ENCODE measurements at regions not wholly inside any gene's neighbourhood (a gene's known extent, or its start where the extent isn't known, plus 50 kb on each side); places are given as distances from the start of the nearest gene placed in this dataset.

DNA sequence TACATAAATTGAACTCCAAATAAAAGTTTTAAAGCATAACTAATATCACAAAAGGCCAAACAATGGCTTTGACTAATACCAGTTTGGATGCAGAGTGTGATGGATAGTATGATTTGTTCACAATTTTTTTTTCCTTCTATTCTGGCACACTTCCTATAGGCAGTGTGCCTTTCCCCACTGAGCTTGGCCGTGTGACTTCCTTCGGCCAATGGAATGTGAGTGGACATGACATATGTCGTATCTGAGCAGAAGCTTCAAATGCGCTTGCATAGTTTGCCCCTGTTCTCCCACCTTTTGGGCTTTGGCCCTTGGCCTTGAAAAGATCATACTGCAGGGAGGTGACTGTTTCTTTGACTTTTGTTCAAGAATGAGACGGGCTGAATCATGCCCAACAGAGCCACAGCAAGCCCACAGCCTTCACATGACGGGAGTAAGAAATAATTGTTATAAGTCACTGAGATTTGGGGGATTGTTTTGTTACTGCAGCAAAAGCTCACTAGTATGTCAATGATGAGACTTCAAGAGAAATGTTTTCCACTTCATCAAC lies 279.9 kb upstream of the NEBL start:
- no peaks in the 10 kb centered on the region for H4K20me1 ChIP-seq (ENCODE audit: insufficient read depth)
- peaks cover 4% of the 10 kb centered on the region for H3K27me3 ChIP-seq (ENCODE audit: insufficient read depth, low read depth, low read length)
- H3K4me3 ChIP-seq (ENCODE audit: low read length), result no peak overlapping the region
- no peak overlapping the region for H3K27ac ChIP-seq (ENCODE audit: low read length)
- no peaks in the 10 kb centered on the region for H3F3A ChIP-seq (ENCODE audit: insufficient read depth, low read length, poor library complexity, severe bottlenecking)
- no peaks in the 10 kb centered on the region for H3K9me2 ChIP-seq (ENCODE audit: insufficient read depth, low read length)
- no peaks in the 10 kb centered on the region for H3K36me3 ChIP-seq (ENCODE audit: insufficient read depth, low read length)
- TF ChIP-seq EZH2 (IDR thresholded peaks at IDR 0.05; ENCODE audit: borderline replicate concordance, insufficient read depth, low read length, poor library complexity, severe bottlenecking) (no peak), EP300 (conservative IDR thresholded peaks at IDR 0.05; ENCODE audit: poor library complexity, severe bottlenecking) (no peak), POLR2AphosphoS5 (IDR thresholded peaks at IDR 0.05) (no peak), SMC3 (conservative IDR thresholded peaks at IDR 0.05; ENCODE audit: poor library complexity) (no peak), MXI1 (conservative IDR thresholded peaks at IDR 0.05; ENCODE audit: poor library complexity, severe bottlenecking) (no peak), TAF1 (IDR thresholded peaks at IDR 0.05; ENCODE audit: low read depth) (no peak), RAD21 (conservative IDR thresholded peaks at IDR 0.05) (no peak)
- TF ChIP-seq, protein P1, sequence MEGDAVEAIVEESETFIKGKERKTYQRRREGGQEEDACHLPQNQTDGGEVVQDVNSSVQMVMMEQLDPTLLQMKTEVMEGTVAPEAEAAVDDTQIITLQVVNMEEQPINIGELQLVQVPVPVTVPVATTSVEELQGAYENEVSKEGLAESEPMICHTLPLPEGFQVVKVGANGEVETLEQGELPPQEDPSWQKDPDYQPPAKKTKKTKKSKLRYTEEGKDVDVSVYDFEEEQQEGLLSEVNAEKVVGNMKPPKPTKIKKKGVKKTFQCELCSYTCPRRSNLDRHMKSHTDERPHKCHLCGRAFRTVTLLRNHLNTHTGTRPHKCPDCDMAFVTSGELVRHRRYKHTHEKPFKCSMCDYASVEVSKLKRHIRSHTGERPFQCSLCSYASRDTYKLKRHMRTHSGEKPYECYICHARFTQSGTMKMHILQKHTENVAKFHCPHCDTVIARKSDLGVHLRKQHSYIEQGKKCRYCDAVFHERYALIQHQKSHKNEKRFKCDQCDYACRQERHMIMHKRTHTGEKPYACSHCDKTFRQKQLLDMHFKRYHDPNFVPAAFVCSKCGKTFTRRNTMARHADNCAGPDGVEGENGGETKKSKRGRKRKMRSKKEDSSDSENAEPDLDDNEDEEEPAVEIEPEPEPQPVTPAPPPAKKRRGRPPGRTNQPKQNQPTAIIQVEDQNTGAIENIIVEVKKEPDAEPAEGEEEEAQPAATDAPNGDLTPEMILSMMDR (IDR thresholded peaks at IDR 0.05; ENCODE audit: poor library complexity, severe bottlenecking), result no peak
- TF ChIP-seq, protein P2, sequence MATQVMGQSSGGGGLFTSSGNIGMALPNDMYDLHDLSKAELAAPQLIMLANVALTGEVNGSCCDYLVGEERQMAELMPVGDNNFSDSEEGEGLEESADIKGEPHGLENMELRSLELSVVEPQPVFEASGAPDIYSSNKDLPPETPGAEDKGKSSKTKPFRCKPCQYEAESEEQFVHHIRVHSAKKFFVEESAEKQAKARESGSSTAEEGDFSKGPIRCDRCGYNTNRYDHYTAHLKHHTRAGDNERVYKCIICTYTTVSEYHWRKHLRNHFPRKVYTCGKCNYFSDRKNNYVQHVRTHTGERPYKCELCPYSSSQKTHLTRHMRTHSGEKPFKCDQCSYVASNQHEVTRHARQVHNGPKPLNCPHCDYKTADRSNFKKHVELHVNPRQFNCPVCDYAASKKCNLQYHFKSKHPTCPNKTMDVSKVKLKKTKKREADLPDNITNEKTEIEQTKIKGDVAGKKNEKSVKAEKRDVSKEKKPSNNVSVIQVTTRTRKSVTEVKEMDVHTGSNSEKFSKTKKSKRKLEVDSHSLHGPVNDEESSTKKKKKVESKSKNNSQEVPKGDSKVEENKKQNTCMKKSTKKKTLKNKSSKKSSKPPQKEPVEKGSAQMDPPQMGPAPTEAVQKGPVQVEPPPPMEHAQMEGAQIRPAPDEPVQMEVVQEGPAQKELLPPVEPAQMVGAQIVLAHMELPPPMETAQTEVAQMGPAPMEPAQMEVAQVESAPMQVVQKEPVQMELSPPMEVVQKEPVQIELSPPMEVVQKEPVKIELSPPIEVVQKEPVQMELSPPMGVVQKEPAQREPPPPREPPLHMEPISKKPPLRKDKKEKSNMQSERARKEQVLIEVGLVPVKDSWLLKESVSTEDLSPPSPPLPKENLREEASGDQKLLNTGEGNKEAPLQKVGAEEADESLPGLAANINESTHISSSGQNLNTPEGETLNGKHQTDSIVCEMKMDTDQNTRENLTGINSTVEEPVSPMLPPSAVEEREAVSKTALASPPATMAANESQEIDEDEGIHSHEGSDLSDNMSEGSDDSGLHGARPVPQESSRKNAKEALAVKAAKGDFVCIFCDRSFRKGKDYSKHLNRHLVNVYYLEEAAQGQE (IDR thresholded peaks at IDR 0.05; ENCODE audit: borderline replicate concordance), result no peak
- H3K4me2 ChIP-seq (ENCODE audit: low read length), result no peak overlapping the region
- H3K79me2 ChIP-seq (replicated peaks; ENCODE audit: insufficient read depth, low read length), result no peaks in the 10 kb centered on the region
- H3K9me3 ChIP-seq (ENCODE audit: low read length), result no peaks in the 10 kb centered on the region
- no peak overlapping the region for H3K9ac ChIP-seq (ENCODE audit: low read length)
- H2AFZ ChIP-seq (ENCODE audit: low read depth, low read length), result no peak overlapping the region

DNA sequence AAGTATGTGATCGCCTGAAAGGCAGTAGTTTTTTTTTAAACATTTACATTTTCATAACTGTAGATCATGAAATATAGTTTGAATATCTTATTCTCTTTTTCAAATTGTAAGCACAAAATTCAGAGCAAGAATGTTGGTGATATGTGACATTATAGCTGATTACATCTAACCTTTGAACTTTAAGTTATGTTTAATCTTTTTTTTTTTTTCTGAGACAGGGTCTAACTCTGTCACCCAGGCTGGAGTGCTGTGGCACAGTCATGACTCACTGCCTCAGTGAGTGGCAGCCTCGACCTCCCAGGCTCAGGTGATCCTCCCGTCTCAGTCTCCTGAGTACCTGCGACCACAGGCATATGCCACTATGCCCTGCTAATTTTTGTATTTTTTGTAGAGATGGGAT lies 278.7 kb upstream of the NEBL start:
- Histone ChIP-seq H3K9me3 (ENCODE audit: low read length) (no peaks in the 10 kb centered on the region), H3K27me3 (ENCODE audit: insufficient read depth, low read depth, low read length) (peaks cover 4% of the 10 kb centered on the region), H3K9ac (ENCODE audit: low read length) (no peak overlapping the region), H4K20me1 (ENCODE audit: insufficient read depth) (no peaks in the 10 kb centered on the region), H3K4me3 (ENCODE audit: low read length) (no peak overlapping the region), H3K9me2 (ENCODE audit: insufficient read depth, low read length) (no peaks in the 10 kb centered on the region), H3K36me3 (ENCODE audit: insufficient read depth, low read length) (no peaks in the 10 kb centered on the region), H3K27ac (ENCODE audit: low read length) (no peak overlapping the region), H3F3A (ENCODE audit: insufficient read depth, low read length, poor library complexity, severe bottlenecking) (no peaks in the 10 kb centered on the region), H2AFZ (ENCODE audit: low read depth, low read length) (no peak overlapping the region), H3K4me2 (ENCODE audit: low read length) (no peak overlapping the region), H3K79me2 (replicated peaks; ENCODE audit: insufficient read depth, low read length) (no peaks in the 10 kb centered on the region)
- no peak for TF ChIP-seq TAF1 (IDR thresholded peaks at IDR 0.05; ENCODE audit: low read depth)
- TF ChIP-seq, protein P2 (IDR thresholded peaks at IDR 0.05; ENCODE audit: borderline replicate concordance), result no peak
- TF ChIP-seq EZH2 (IDR thresholded peaks at IDR 0.05; ENCODE audit: borderline replicate concordance, insufficient read depth, low read length, poor library complexity, severe bottlenecking), result no peak
- no peak for TF ChIP-seq POLR2AphosphoS5 (IDR thresholded peaks at IDR 0.05)
- TF ChIP-seq MXI1 (conservative IDR thresholded peaks at IDR 0.05; ENCODE audit: poor library complexity, severe bottlenecking), result no peak
- TF ChIP-seq EP300 (conservative IDR thresholded peaks at IDR 0.05; ENCODE audit: poor library complexity, severe bottlenecking), result no peak
- TF ChIP-seq, protein P1 (IDR thresholded peaks at IDR 0.05; ENCODE audit: poor library complexity, severe bottlenecking), result no peak
- TF ChIP-seq SMC3 (conservative IDR thresholded peaks at IDR 0.05; ENCODE audit: poor library complexity), result no peak
- no peak for TF ChIP-seq RAD21 (conservative IDR thresholded peaks at IDR 0.05)
